GM21737 (cell line): ENCODE measurements at regions not wholly inside any gene's neighbourhood (a gene's known extent, or its start where the extent isn't known, plus 50 kb on each side); places are given as distances from the start of the nearest gene placed in this dataset.
"Not testable (repeated sequence)": the region's sequence is repeated elsewhere in the genome, so short reads cannot be mapped to it uniquely, and the experiment has no call there.

Source experiments
- ATAC-seq: cut with Tn5 transposase; IDR thresholded peaks from one replicate; pipeline ENCODE4 v1.9.1; 2021; ENCODE audit warnings: mild to moderate bottlenecking, moderate library complexity; ENCODE audit not compliant: unreplicated experiment

DNA sequence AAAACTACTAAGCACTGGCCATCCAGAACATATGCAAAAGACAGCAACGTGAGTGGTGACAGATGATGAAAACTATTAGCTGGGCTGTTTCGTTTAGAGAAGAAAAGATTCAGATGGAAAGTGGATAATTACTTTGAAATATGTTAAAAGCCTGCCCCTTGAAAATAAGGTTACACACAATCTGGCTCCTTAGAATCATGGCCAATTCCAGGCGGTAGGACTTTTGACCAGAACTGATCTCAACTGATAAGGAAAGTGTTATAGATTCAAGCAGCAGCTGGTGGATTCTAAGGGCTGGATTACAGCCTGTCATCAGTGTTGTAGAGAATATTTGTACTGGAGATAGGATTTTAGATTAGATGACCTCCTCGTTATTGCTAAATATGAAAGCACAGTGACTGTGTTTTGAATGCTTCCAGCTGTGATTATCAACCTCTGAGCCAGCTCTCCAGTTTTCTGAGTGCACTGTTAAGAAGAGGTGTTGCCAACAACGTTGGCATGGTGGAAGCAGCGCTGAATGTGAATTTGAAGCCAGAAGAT, 75.1 kb downstream of the KBTBD2 start:
- ATAC-seq, result not testable (repeated sequence)

- ATAC-seq, result not testable (repeated sequence)
These were observed 76.8 kb downstream of the KBTBD2 start for GRCh38 chr7:32814779-32815178.

GRCh38 chr7:32809871-32810270, 81.7 kb downstream of the KBTBD2 start:
- no peak for ATAC-seq

GRCh38 chr7:32809347-32809746, 82.2 kb downstream of the KBTBD2 start:
- ATAC-seq, result no peak

GRCh38 chr7:32803406-32804141, 88.0 kb downstream of the KBTBD2 start:
- no peak for ATAC-seq

- no peak for ATAC-seq
These were observed 89.2 kb downstream of the KBTBD2 start for GRCh38 chr7:32802305-32802910.

GRCh38 chr7:32793053-32793452, 98.5 kb downstream of the KBTBD2 start:
- ATAC-seq, result not testable (repeated sequence)

DNA sequence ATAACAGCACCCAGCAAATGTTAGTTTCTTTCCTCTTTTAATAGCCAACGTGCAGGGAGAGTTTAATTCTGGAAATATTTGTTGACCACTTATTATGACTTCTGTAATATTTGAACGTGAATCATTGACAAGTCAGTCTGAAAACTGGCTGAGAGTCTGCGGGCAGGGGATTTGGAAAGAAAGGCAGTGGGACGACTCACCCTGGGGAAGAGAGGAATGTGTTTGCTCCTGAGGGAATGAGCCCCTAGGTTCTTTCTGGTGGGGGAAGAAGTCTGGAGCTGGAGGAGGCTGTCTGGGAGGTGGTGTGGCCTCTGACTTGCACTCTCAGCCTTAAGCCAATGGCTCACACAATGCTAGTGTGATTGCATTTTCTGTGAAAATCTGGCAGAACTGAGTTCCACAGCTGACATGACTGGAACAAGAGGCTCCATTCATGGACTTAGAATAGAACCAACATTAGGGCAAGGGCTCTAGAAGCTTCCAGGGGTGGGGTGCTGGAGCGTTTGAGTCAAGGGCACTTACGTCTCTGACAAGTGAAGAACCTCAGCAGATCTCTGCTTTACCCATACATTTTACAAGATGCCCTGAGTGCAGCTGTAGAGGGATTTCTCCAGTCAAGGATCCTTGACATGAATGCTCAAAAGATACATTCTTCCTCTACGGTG, 100.7 kb downstream of the KBTBD2 start:
- ATAC-seq, result not testable (repeated sequence)

- ATAC-seq, result not testable (repeated sequence)
These were observed 102.3 kb downstream of the KBTBD2 start for GRCh38 chr7:32789266-32789665.

GRCh38 chr7:32788174-32788573, 103.4 kb downstream of the KBTBD2 start:
- ATAC-seq, result not testable (repeated sequence)

DNA sequence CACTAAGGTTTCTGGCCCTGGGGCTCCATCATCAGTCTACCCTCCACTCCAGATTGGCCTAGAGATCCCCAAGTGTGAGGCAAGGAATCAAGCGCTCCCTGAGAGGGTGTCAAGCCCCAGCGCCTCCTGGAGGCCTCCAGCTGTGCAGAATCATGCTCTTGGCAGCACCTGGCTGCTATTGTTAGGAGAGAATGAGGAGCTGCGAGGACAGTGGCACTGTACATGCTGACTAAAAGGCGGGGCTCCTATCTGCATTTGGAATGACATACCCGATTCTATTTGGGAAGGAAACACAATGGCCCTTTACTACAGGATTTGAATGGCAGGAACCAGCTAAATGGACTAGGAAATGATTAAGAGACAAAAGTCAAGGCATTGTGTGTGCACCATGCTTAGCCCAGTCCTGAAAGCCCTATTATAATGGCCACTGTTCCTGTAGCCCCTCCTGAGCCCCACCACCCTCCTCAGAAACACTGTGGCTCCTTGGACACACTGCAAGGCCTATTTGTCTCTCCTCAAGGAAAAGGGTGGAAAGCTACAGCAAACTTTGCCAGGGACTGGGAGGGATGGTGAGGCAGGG, 106.1 kb downstream of the KBTBD2 start:
- not testable (repeated sequence) for ATAC-seq

DNA sequence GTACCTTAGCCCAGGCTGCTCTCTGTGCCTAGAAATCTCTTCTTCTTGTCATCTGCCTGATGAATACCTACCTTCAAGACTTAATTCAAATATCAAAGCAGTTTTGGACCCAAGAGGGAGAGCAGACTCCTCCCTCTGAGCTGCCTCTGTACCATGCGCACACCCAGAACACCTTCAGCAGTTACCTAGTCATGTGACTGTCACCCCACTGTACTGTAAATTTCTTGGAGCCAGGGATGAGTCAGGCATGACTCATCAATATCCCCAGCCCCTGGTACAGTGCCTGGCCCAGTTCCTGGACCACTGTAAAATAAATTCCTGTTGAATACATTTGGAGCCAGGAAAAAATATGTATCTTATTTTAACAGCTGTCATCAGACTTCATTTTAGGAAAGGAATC, 111.7 kb downstream of the KBTBD2 start:
- ATAC-seq, result not testable (repeated sequence)

DNA sequence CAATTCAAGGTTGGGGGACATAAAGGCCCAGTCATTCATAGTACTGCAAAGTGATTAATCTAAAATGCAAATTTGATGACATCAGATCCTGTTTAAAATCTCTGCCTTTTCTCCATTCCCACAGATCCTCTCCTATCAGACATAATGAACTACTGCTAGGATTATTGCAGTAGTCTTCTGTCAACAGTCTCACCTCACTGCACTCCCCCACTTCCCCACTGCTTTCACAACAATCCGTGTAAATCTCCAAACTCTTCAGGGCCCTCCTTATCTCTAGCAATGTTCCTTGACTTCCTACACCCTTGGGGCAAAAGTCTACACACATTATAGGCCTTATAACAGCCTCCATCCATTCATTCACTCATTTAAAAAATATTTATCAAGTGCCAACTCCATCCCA, 112.4 kb downstream of the KBTBD2 start:
- ATAC-seq, result no peak

- ATAC-seq, result not testable (repeated sequence)
These were observed 114.4 kb downstream of the KBTBD2 start for GRCh38 chr7:32777041-32777666.

DNA sequence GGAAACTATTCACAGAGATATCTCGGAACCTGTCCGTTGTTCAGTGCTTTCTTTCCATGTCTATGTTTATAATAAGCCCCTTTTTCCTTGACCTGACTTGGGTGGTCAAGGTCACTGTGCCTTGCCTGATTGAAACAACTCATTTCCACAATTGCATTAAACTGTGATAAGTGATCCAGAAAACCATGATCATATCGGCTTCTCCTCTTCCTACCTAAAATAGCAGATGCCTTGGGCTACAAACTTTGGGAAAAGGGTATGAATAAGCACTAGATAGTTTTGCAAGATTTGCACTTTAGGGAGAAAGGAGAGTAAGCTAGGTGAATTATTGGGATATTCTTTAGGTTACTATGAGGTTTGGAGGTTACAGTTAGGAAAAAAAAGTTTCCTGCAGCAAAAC, 115.2 kb downstream of the KBTBD2 start:
- ATAC-seq, result not testable (repeated sequence)

DNA sequence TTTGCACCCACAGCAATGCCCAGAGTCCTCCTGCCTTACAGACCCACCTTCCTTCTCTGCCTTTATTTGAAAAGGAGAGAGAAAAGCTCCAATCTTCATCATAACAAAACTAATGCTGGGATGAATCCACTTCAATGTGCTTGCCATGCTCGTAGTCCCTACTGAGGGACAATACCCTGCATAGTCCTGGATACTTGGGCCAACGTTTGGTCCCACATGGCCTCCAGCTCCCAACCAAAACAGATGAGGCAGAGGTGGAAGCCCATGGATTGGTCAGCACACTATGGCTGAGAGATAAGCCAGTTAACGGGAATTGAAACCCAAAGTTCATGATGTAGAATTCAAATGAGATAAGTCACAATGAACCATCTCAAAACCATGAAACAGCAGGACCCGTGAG, 115.8 kb downstream of the KBTBD2 start:
- ATAC-seq, result not testable (repeated sequence)

GRCh38 chr7:32774541-32774951, 117.0 kb downstream of the KBTBD2 start:
- no peak for ATAC-seq

GRCh38 chr7:32768866-32769510, 122.6 kb downstream of the KBTBD2 start:
- not testable (repeated sequence) for ATAC-seq

DNA sequence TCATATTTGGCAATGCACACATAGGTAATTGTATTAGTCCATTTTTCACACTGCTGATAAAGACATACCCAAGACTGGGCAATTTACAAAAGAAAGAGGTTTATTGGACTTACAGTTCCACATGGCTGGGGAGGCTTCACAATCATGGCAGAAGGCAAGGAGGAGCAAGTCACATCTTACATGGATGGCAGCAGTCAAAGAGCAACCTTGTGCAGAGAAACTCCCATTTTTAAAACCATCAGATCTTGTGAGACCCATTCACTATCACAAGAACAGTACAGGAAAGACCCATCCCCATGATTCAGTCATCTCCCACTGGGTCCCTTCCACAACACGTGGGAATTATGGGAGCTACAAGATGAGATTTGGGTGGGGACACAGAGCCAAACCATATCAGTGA, 123.2 kb downstream of the KBTBD2 start:
- ATAC-seq, result not testable (repeated sequence)

GRCh38 chr7:32765649-32766251, 125.8 kb downstream of the KBTBD2 start:
- ATAC-seq, result not testable (repeated sequence)
